WTC11 (cell line): ENCODE measurements at regions not wholly inside any gene's neighbourhood (a gene's known extent, or its start where the extent isn't known, plus 50 kb on each side); places are given as distances from the start of the nearest gene placed in this dataset.
"Not testable (repeated sequence)": the region's sequence is repeated elsewhere in the genome, so short reads cannot be mapped to it uniquely, and the experiment has no call there.

Source experiments
- SP1 ChIP-seq: sonication (generic); formaldehyde crosslinking; conservative IDR thresholded peaks from 2 replicates; pipeline ENCODE4 v1.8.1; 2022; ENCODE audit warnings: missing genetic modification reagents
- ZBTB21 ChIP-seq: sonication (generic); formaldehyde crosslinking; IDR thresholded peaks from 2 replicates; pipeline ENCODE4 v1.8.1; 2023; ENCODE audit warnings: mild to moderate bottlenecking, missing genetic modification reagents, borderline replicate concordance

- not testable (repeated sequence) for TF ChIP-seq ZBTB21, SP1 (CRISPR knock-in tag)
Observed at GRCh38 chr6:165127743-165128142, 181.7 kb downstream of the C6orf118 start.
